ENCODE measurements at regions not wholly inside any gene's neighbourhood (a gene's known extent, or its start where the extent isn't known, plus 50 kb on each side); places are given as distances from the start of the nearest gene placed in this dataset.

DNA sequence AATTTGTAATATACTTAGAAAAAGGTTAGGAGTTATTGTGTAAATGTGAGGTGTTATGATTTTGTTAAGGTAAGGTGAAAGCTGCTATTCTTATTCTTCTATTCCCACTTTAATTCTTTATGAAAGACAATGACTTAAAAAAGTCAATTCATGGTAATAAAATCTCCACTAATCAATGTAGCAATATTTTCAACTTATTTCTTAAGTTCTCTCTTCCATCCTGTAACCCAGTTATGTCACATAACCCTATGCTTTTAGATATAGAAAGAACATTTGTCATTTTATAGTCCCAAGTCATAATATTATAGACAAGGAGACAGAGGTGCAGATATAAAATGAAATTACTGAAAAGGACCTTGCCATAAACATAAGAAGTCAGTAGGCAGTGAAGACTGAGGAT is 157.9 kb upstream of the SLC7A11 start:
- no peak overlapping the region for H3K4me3 ChIP-seq
- intact Hi-C loops (cut with DNase I), result no loop called here
- H3K4me1 ChIP-seq, result no peaks in the 10 kb centered on the region
- H3K27me3 ChIP-seq, result no peaks in the 10 kb centered on the region
- TF ChIP-seq, protein P1, sequence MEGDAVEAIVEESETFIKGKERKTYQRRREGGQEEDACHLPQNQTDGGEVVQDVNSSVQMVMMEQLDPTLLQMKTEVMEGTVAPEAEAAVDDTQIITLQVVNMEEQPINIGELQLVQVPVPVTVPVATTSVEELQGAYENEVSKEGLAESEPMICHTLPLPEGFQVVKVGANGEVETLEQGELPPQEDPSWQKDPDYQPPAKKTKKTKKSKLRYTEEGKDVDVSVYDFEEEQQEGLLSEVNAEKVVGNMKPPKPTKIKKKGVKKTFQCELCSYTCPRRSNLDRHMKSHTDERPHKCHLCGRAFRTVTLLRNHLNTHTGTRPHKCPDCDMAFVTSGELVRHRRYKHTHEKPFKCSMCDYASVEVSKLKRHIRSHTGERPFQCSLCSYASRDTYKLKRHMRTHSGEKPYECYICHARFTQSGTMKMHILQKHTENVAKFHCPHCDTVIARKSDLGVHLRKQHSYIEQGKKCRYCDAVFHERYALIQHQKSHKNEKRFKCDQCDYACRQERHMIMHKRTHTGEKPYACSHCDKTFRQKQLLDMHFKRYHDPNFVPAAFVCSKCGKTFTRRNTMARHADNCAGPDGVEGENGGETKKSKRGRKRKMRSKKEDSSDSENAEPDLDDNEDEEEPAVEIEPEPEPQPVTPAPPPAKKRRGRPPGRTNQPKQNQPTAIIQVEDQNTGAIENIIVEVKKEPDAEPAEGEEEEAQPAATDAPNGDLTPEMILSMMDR (IDR thresholded peaks at IDR 0.05), result no peak
- TF ChIP-seq POLR2A (IDR thresholded peaks at IDR 0.05), result no peak
- no peak overlapping the region for H3K27ac ChIP-seq
- no peaks in the 10 kb centered on the region for H3K36me3 ChIP-seq
- no peak for DNase-seq
- H3K9me3 ChIP-seq, result no peaks in the 10 kb centered on the region

- Histone ChIP-seq H3K36me3 (no peaks in the 10 kb centered on the region), H3K27ac (no peak overlapping the region), H3K9me3 (no peaks in the 10 kb centered on the region), H3K4me3 (no peak overlapping the region), H3K4me1 (no peaks in the 10 kb centered on the region), H3K27me3 (no peaks in the 10 kb centered on the region)
- DNase-seq, result no peak
- no peak for TF ChIP-seq POLR2A (IDR thresholded peaks at IDR 0.05)
- TF ChIP-seq, protein P1 (IDR thresholded peaks at IDR 0.05), result no peak
- intact Hi-C loops (cut with DNase I), result no loop called here
Measured at GRCh38 chr4:138399081-138399480, 156.9 kb upstream of the SLC7A11 start.

- no peak for DNase-seq
- Histone ChIP-seq H3K4me1 (no peaks in the 10 kb centered on the region), H3K4me3 (no peak overlapping the region), H3K9me3 (no peaks in the 10 kb centered on the region), H3K27me3 (no peaks in the 10 kb centered on the region), H3K27ac (no peak overlapping the region), H3K36me3 (no peaks in the 10 kb centered on the region)
- intact Hi-C loops (cut with DNase I), result no loop called here
- TF ChIP-seq, protein P1 (IDR thresholded peaks at IDR 0.05), result no peak
- no peak for TF ChIP-seq POLR2A (IDR thresholded peaks at IDR 0.05)
Measured at GRCh38 chr4:138398322-138398721, 156.2 kb upstream of the SLC7A11 start.

- WGBS, 2 donors, result 59 to 68% methylated on average over 2 of the region's 2 CpGs
- no peak overlapping the region for H3K27ac ChIP-seq
- H3K9me3 ChIP-seq, result no peaks in the 10 kb centered on the region
- no peak for DNase-seq
- H3K4me3 ChIP-seq, result no peak overlapping the region
- no peaks in the 10 kb centered on the region for H3K4me1 ChIP-seq
- H3K27me3 ChIP-seq, result no peaks in the 10 kb centered on the region
- intact Hi-C loops (cut with DNase I), result no loop called here
- TF ChIP-seq, protein P1 (IDR thresholded peaks at IDR 0.05), result no peak
- no peak for TF ChIP-seq POLR2A (IDR thresholded peaks at IDR 0.05)
- no peaks in the 10 kb centered on the region for H3K36me3 ChIP-seq
Measured at GRCh38 chr4:138393886-138394610, 151.9 kb upstream of the SLC7A11 start.

DNA sequence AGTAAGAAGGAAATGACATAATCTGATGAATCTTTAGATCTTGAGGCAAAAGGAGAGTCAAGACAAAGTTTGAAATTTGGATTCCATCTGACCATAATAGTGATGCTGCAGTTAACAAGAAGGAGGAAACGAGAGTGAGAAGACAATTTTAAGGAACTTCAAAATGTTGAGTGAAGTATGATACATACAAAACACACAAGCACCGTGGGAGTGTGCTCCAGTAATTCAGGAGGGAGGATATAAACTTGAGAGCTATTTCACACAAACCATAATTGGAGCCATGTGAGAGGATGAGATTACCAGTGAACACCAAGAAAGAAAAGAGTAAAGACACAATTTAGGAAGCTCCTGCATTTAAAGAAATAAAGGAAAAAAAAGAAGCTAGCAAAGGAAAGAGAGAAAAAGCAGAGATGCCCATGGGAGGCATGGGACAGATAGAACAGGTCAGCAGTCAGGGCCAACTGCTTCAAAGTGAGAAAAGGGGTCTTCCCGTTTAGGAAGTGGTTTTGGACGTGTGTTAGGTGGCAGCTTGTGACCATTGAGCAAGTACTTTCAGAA is 150.7 kb upstream of the SLC7A11 start:
- Histone ChIP-seq H3K4me3 (no peak overlapping the region), H3K4me1 (no peaks in the 10 kb centered on the region), H3K27me3 (no peaks in the 10 kb centered on the region), H3K9me3 (no peaks in the 10 kb centered on the region), H3K27ac (no peak overlapping the region), H3K36me3 (no peaks in the 10 kb centered on the region)
- WGBS, 2 donors, result 69 to 78% methylated on average over 4 of the region's 4 CpGs
- intact Hi-C loops (cut with DNase I), result no loop called here
- no peak for DNase-seq
- TF ChIP-seq POLR2A (IDR thresholded peaks at IDR 0.05), result no peak
- TF ChIP-seq, protein P1 (IDR thresholded peaks at IDR 0.05), result no peak

Data from esophagus squamous epithelium (tissue), 5 donors.